Nephron (organoid): ENCODE measurements at regions not wholly inside any gene's neighbourhood (a gene's known extent, or its start where the extent isn't known, plus 50 kb on each side); places are given as distances from the start of the nearest gene placed in this dataset.

Experiments used
- H3K27ac Mint-ChIP-seq, 3 experiments: 2 replicates each; pipeline ENCODE4 v1.8.0; 2020; ENCODE audit warnings: mixed read lengths in 3 of 3, mild to moderate bottlenecking in 2 of 3, moderate library complexity in 1 of 3
- H3K27me3 Mint-ChIP-seq: 2 replicates; pipeline ENCODE4 v1.8.0; 2021; ENCODE audit warnings: low read depth, mild to moderate bottlenecking, moderate library complexity, mixed read lengths
- H3K36me3 Mint-ChIP-seq: 2 replicates; pipeline ENCODE4 v1.8.0; 2020; ENCODE audit warnings: low read depth, mixed read lengths
- H3K4me1 Mint-ChIP-seq: 2 replicates; pipeline ENCODE4 v1.8.0; 2020; ENCODE audit warnings: mixed read lengths
- H3K4me3 Mint-ChIP-seq, 3 experiments: 2 replicates each; pipeline ENCODE4 v1.8.0; 2020; ENCODE audit warnings: mild to moderate bottlenecking in 3 of 3, mixed read lengths in 3 of 3, moderate library complexity in 2 of 3
- H3K9me3 Mint-ChIP-seq: 2 replicates; pipeline ENCODE4 v1.8.0; 2020; ENCODE audit warnings: mixed read lengths
- CTCF ChIP-seq, 3 experiments: fragments of 200-600 bp; sonication (generic); IDR thresholded peaks; one replicate each; pipeline ENCODE4 v1.5.0; 2021; ENCODE audit warnings: antibody characterized with exemption in 3 of 3; ENCODE audit not compliant: unreplicated experiment in 3 of 3

- Mint-ChIP-seq H3K9me3 (no peaks in the 10 kb centered on the region), H3K4me1 (peaks cover 5% of the 10 kb centered on the region), H3K27me3 (peaks cover under 1% of the 10 kb centered on the region), H3K36me3 (no peaks in the 10 kb centered on the region), H3K27ac (no peak overlapping the region), H3K4me3 (no peak overlapping the region)
- TF ChIP-seq CTCF (IDR thresholded peaks at IDR 0.05; ENCODE audit: unreplicated experiment in 3 of 3): no peak
Observed at GRCh38 chr15:87597346-87598052, 659.0 kb downstream of the NTRK3 start.

GRCh38 chr15:87591582-87591981, 665.0 kb downstream of the NTRK3 start:
- TF ChIP-seq CTCF (IDR thresholded peaks at IDR 0.05; ENCODE audit: unreplicated experiment in 3 of 3): no peak
- no peak overlapping the region for H3K27ac Mint-ChIP-seq
- H3K36me3 Mint-ChIP-seq: no peaks in the 10 kb centered on the region
- H3K9me3 Mint-ChIP-seq: no peaks in the 10 kb centered on the region
- H3K4me3 Mint-ChIP-seq: no peak overlapping the region
- peaks cover 7% of the 10 kb centered on the region for H3K27me3 Mint-ChIP-seq
- no peaks in the 10 kb centered on the region for H3K4me1 Mint-ChIP-seq

GRCh38 chr15:87591042-87591441, 665.5 kb downstream of the NTRK3 start:
- Mint-ChIP-seq H3K27ac (no peak overlapping the region), H3K36me3 (no peaks in the 10 kb centered on the region), H3K27me3 (peaks cover 7% of the 10 kb centered on the region), H3K4me1 (no peaks in the 10 kb centered on the region), H3K9me3 (no peaks in the 10 kb centered on the region), H3K4me3 (no peak overlapping the region)
- TF ChIP-seq CTCF (IDR thresholded peaks at IDR 0.05; ENCODE audit: unreplicated experiment in 3 of 3): no peak

GRCh38 chr15:87589134-87589533, 667.4 kb downstream of the NTRK3 start:
- Mint-ChIP-seq H3K4me3 (no peak overlapping the region), H3K36me3 (no peaks in the 10 kb centered on the region), H3K27ac (peak overlapping the region in 2 of 3 experiments; percentile 29 to 32), H3K27me3 (peaks cover 12% of the 10 kb centered on the region), H3K4me1 (no peaks in the 10 kb centered on the region), H3K9me3 (no peaks in the 10 kb centered on the region)
- no peak for TF ChIP-seq CTCF (IDR thresholded peaks at IDR 0.05; ENCODE audit: unreplicated experiment in 3 of 3)

- H3K4me1 Mint-ChIP-seq: no peaks in the 10 kb centered on the region
- no peaks in the 10 kb centered on the region for H3K36me3 Mint-ChIP-seq
- peaks cover 13% of the 10 kb centered on the region for H3K27me3 Mint-ChIP-seq
- H3K4me3 Mint-ChIP-seq: no peak overlapping the region
- no peak for TF ChIP-seq CTCF (IDR thresholded peaks at IDR 0.05; ENCODE audit: unreplicated experiment in 3 of 3)
- H3K9me3 Mint-ChIP-seq: no peaks in the 10 kb centered on the region
- H3K27ac Mint-ChIP-seq: no peak overlapping the region
Observed at GRCh38 chr15:87582169-87582568, 674.4 kb downstream of the NTRK3 start.

GRCh38 chr15:87579537-87579936, 677.0 kb downstream of the NTRK3 start:
- TF ChIP-seq CTCF (IDR thresholded peaks at IDR 0.05; ENCODE audit: unreplicated experiment in 3 of 3): no peak
- H3K27ac Mint-ChIP-seq: no peak overlapping the region
- no peak overlapping the region for H3K4me3 Mint-ChIP-seq
- H3K27me3 Mint-ChIP-seq: peaks cover 12% of the 10 kb centered on the region
- H3K36me3 Mint-ChIP-seq: no peaks in the 10 kb centered on the region
- H3K9me3 Mint-ChIP-seq: no peaks in the 10 kb centered on the region
- H3K4me1 Mint-ChIP-seq: no peaks in the 10 kb centered on the region
